ENCODE measurements at regions not wholly inside any gene's neighbourhood (a gene's known extent, or its start where the extent isn't known, plus 50 kb on each side); places are given as distances from the start of the nearest gene placed in this dataset.

- TF ChIP-seq CTCF (IDR thresholded peaks at IDR 0.05) (no peak), POLR2A (IDR thresholded peaks at IDR 0.05) (no peak), EP300 (IDR thresholded peaks at IDR 0.05) (no peak)
Observed at GRCh38 chr4:160235285-160235684, 1132.4 kb downstream of the RAPGEF2 start.

All from ovary (tissue), 3 donors.